CD14-positive monocyte (primary cell): ENCODE measurements at regions not wholly inside any gene's neighbourhood (a gene's known extent, or its start where the extent isn't known, plus 50 kb on each side); places are given as distances from the start of the nearest gene placed in this dataset.

Experiments used
- DNase-seq, 3 donors: peaks; one replicate each; pipeline ENCODE4 v3.0.0-alpha.2; 2011 to 2022
- H2AFZ ChIP-seq: 2 replicates; pipeline ENCODE4 v1.6.0; 2012; ENCODE audit warnings: mild to moderate bottlenecking, low read depth, low read length, inconsistent platforms; ENCODE audit not compliant: insufficient read depth, poor library complexity, severe bottlenecking
- H3K27ac ChIP-seq, 2 donors: 1 replicate in 1 of 2; 2 replicates in 1 of 2; pipeline ENCODE4 v1.5.1; 2012 to 2013; ENCODE audit warnings: low read length in 2 of 2, control low read depth in 1 of 2, inconsistent platforms in 1 of 2, low read depth in 1 of 2, mild to moderate bottlenecking in 1 of 2
- H3K27me3 ChIP-seq, 2 donors: one replicate each; pipeline versions ENCODE4 v1.6.0 to v1.6.1; 2011 to 2013; ENCODE audit warnings: low read length in 2 of 2; ENCODE audit not compliant: control insufficient read depth in 2 of 2, insufficient read depth in 2 of 2
- H3K36me3 ChIP-seq, 2 donors: replicated peaks in 1 of 2; 1 replicate in 1 of 2; 2 replicates in 1 of 2; pipeline versions ENCODE4 v1.5.1 to v1.6.1; 2012 to 2013; ENCODE audit warnings: low read length in 2 of 2, control low read depth in 1 of 2, inconsistent platforms in 1 of 2, mild to moderate bottlenecking in 1 of 2; ENCODE audit not compliant: insufficient read depth in 2 of 2, control insufficient read depth in 1 of 2
- H3K4me1 ChIP-seq, 2 donors: 1 replicate in 1 of 2; 2 replicates in 1 of 2; pipeline versions ENCODE4 v1.5.1 to v1.6.1; 2012 to 2013; ENCODE audit warnings: low read length in 2 of 2, control low read depth in 1 of 2, inconsistent platforms in 1 of 2, mild to moderate bottlenecking in 1 of 2, moderate library complexity in 1 of 2; ENCODE audit not compliant: insufficient read depth in 2 of 2, control insufficient read depth in 1 of 2
- H3K4me2 ChIP-seq: replicated peaks from 2 replicates; pipeline ENCODE3; 2012; ENCODE audit warnings: low read length, moderate library complexity, mild to moderate bottlenecking; ENCODE audit not compliant: poor library complexity, severe bottlenecking; ENCODE audit errors: extremely low read depth
- H3K4me3 ChIP-seq, 3 experiments: fragments of 200-600 bp in 1 of 3; sonication (generic) in 1 of 3; replicated peaks in 1 of 3; 1 replicate in 2 of 3; 2 replicates in 1 of 3; pipeline ENCODE4 v1.5.1; 2011 to 2013; ENCODE audit warnings: low read length in 3 of 3, mild to moderate bottlenecking in 3 of 3, control low read depth in 2 of 3, low read depth in 2 of 3, inconsistent platforms in 1 of 3, moderate library complexity in 1 of 3
- H3K79me2 ChIP-seq: 2 replicates; pipeline ENCODE4 v1.6.0; 2012; ENCODE audit warnings: mild to moderate bottlenecking, control low read depth, inconsistent platforms, low read length, moderate library complexity; ENCODE audit not compliant: insufficient read depth
- H3K9ac ChIP-seq: 2 replicates; pipeline ENCODE4 v1.6.0; 2017; ENCODE audit warnings: low read length, mild to moderate bottlenecking; ENCODE audit not compliant: insufficient read depth, poor library complexity, severe bottlenecking
- H3K9me3 ChIP-seq, 2 donors: replicated peaks in 1 of 2; 1 replicate in 1 of 2; 2 replicates in 1 of 2; pipeline versions ENCODE4 v1.5.1 to v1.6.1; 2012 to 2013; ENCODE audit warnings: low read length in 2 of 2, control low read depth in 1 of 2; ENCODE audit not compliant: control insufficient read depth in 1 of 2, insufficient read depth in 1 of 2
- H4K20me1 ChIP-seq: 2 replicates; pipeline ENCODE4 v1.6.0; 2012; ENCODE audit warnings: mild to moderate bottlenecking, low read length, control low read depth, moderate library complexity; ENCODE audit not compliant: insufficient read depth
- H3K27ac Mint-ChIP-seq, 7 donors: one replicate each; pipeline ENCODE4 v1.8.0; 2020; ENCODE audit warnings: mild to moderate bottlenecking in 7 of 7, mixed read lengths in 7 of 7, moderate library complexity in 6 of 7, inconsistent platforms in 2 of 7
- H3K27me3 Mint-ChIP-seq, 3 donors: one replicate each; pipeline ENCODE4 v1.8.0; 2021 to 2022; ENCODE audit warnings: low read depth in 3 of 3, mild to moderate bottlenecking in 3 of 3, mixed read lengths in 3 of 3, moderate library complexity in 3 of 3, inconsistent platforms in 1 of 3
- H3K36me3 Mint-ChIP-seq, 2 donors: one replicate each; pipeline ENCODE4 v1.8.0; 2020; ENCODE audit warnings: mixed read lengths in 2 of 2, inconsistent platforms in 1 of 2, mild to moderate bottlenecking in 1 of 2
- H3K4me1 Mint-ChIP-seq: one replicate; pipeline ENCODE4 v1.8.0; 2020; ENCODE audit warnings: mild to moderate bottlenecking, mixed read lengths
- H3K4me3 Mint-ChIP-seq, 2 donors: one replicate each; pipeline ENCODE4 v1.8.0; 2020; ENCODE audit warnings: mild to moderate bottlenecking in 2 of 2, mixed read lengths in 2 of 2, moderate library complexity in 1 of 2
- H3K9me3 Mint-ChIP-seq, 7 donors: one replicate each; pipeline ENCODE4 v1.8.0; 2020 to 2022; ENCODE audit warnings: mixed read lengths in 7 of 7, mild to moderate bottlenecking in 6 of 7, moderate library complexity in 6 of 7, inconsistent platforms in 2 of 7
- WGBS: methylation state at CpG from one replicate; pipeline ENCODE4 v1.1.5; 2013; ENCODE audit warnings: missing lambda C conversion rate; ENCODE audit not compliant: insufficient coverage; 5-methylcytosine and 5-hydroxymethylcytosine counted together
- intact Hi-C, 2 donors: fragments of 100-400 bp; cut with micrococcal nuclease; formaldehyde crosslinking; loops; one replicate each; pipeline versions ENCODE4 v1.15.0 to v1.15.1; 2023
- TF ChIP-seq, protein P1 (sequence below): fragments of 200-600 bp; IDR thresholded peaks from one replicate; pipeline ENCODE4 v1.8.0; 2022; ENCODE audit warnings: antibody characterized with exemption, mild to moderate bottlenecking

GRCh38 chr1:214792527-214793186, 189.7 kb downstream of the CENPF start:
- no peaks in the 10 kb centered on the region for H4K20me1 ChIP-seq
- intact Hi-C loops: no loop called here
- no CpG with 5 or more reads among the region's 6 CpGs for WGBS
- H3K4me3 Mint-ChIP-seq: no peak overlapping the region
- no peak overlapping the region for H3K27ac ChIP-seq
- H3K27ac Mint-ChIP-seq: no peak overlapping the region
- TF ChIP-seq, protein P1, sequence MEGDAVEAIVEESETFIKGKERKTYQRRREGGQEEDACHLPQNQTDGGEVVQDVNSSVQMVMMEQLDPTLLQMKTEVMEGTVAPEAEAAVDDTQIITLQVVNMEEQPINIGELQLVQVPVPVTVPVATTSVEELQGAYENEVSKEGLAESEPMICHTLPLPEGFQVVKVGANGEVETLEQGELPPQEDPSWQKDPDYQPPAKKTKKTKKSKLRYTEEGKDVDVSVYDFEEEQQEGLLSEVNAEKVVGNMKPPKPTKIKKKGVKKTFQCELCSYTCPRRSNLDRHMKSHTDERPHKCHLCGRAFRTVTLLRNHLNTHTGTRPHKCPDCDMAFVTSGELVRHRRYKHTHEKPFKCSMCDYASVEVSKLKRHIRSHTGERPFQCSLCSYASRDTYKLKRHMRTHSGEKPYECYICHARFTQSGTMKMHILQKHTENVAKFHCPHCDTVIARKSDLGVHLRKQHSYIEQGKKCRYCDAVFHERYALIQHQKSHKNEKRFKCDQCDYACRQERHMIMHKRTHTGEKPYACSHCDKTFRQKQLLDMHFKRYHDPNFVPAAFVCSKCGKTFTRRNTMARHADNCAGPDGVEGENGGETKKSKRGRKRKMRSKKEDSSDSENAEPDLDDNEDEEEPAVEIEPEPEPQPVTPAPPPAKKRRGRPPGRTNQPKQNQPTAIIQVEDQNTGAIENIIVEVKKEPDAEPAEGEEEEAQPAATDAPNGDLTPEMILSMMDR: no peak
- no peaks in the 10 kb centered on the region for H3K27me3 ChIP-seq
- H3K4me3 ChIP-seq: no peak overlapping the region
- no peak for DNase-seq
- peaks cover 0 to 10% (median 2%) of the 10 kb centered on the region in 7 donors for H3K9me3 Mint-ChIP-seq
- H3K9ac ChIP-seq: no peak overlapping the region
- no peaks in the 10 kb centered on the region for H3K79me2 ChIP-seq
- no peak overlapping the region for H3K4me2 ChIP-seq
- H3K36me3 ChIP-seq: no peaks in the 10 kb centered on the region
- H2AFZ ChIP-seq: no peak overlapping the region
- no peaks in the 10 kb centered on the region for H3K36me3 Mint-ChIP-seq
- H3K9me3 ChIP-seq: no peaks in the 10 kb centered on the region
- peaks cover 0 to 2% (median 0%) of the 10 kb centered on the region in 3 donors for H3K27me3 Mint-ChIP-seq
- no peaks in the 10 kb centered on the region for H3K4me1 Mint-ChIP-seq
- no peaks in the 10 kb centered on the region for H3K4me1 ChIP-seq

GRCh38 chr1:214793708-214794107, 190.7 kb downstream of the CENPF start:
- intact Hi-C loops: no loop called here
- H2AFZ ChIP-seq: no peak overlapping the region
- no peak overlapping the region for H3K4me3 ChIP-seq
- no peak overlapping the region for H3K27ac ChIP-seq
- no peak for DNase-seq
- H4K20me1 ChIP-seq: no peaks in the 10 kb centered on the region
- 67% methylated on average over 1 of the region's 2 CpGs for WGBS
- H3K4me2 ChIP-seq: no peak overlapping the region
- H3K9me3 ChIP-seq: peaks cover 0 to under 1% of the 10 kb centered on the region in 2 donors
- no peaks in the 10 kb centered on the region for H3K79me2 ChIP-seq
- Mint-ChIP-seq H3K9me3 (peaks cover under 1 to 9% (median 3%) of the 10 kb centered on the region in 7 donors), H3K27me3 (no peaks in the 10 kb centered on the region), H3K4me1 (no peaks in the 10 kb centered on the region), H3K27ac (no peak overlapping the region), H3K4me3 (no peak overlapping the region), H3K36me3 (no peaks in the 10 kb centered on the region)
- H3K36me3 ChIP-seq: no peaks in the 10 kb centered on the region
- no peaks in the 10 kb centered on the region for H3K4me1 ChIP-seq
- no peaks in the 10 kb centered on the region for H3K27me3 ChIP-seq
- TF ChIP-seq, protein P1: no peak
- H3K9ac ChIP-seq: no peak overlapping the region
